ENCODE measurements at regions not wholly inside any gene's neighbourhood (a gene's known extent, or its start where the extent isn't known, plus 50 kb on each side); places are given as distances from the start of the nearest gene placed in this dataset.
A peak's percentile ranks its signal among the peaks of the same experiment; 100 is the strongest.

GRCh38 chr1:229027158-229027557 lies 243.8 kb upstream of the RAB4A start:
- no peak for TF ChIP-seq POLR2A (IDR thresholded peaks at IDR 0.05)
- TF ChIP-seq CTCF (IDR thresholded peaks at IDR 0.05): no peak
- H3K9me3 ChIP-seq: no peaks in the 10 kb centered on the region
- H3K36me3 ChIP-seq: no peaks in the 10 kb centered on the region
- no peaks in the 10 kb centered on the region for H3K27me3 ChIP-seq
- no peak for DNase-seq
- H3K4me3 ChIP-seq: no peak overlapping the region
- H3K4me1 ChIP-seq: peaks cover 0 to 6% (median 2%) of the 10 kb centered on the region in 4 donors
- H3K27ac ChIP-seq: peak overlapping the region in 2 of 4 donors; percentile 23 to 59

- no peak for TF ChIP-seq CTCF (IDR thresholded peaks at IDR 0.05)
- no peak for TF ChIP-seq POLR2A (IDR thresholded peaks at IDR 0.05)
- Histone ChIP-seq H3K4me1 (peaks cover 0 to 6% (median 2%) of the 10 kb centered on the region in 4 donors), H3K36me3 (no peaks in the 10 kb centered on the region), H3K9me3 (no peaks in the 10 kb centered on the region), H3K27ac (peak overlapping the region in 3 of 4 donors; percentile 17 to 65 (median 23)), H3K4me3 (peak overlapping the region in 1 of 4 donors; percentile 29), H3K27me3 (no peaks in the 10 kb centered on the region)
- DNase-seq: peak in 2 of 3 donors; percentile 21 to 64
These were observed 243.2 kb upstream of the RAB4A start for GRCh38 chr1:229027622-229028182.

GRCh38 chr1:229028544-229028943 lies 242.4 kb upstream of the RAB4A start:
- H3K27me3 ChIP-seq: no peaks in the 10 kb centered on the region
- no peak for DNase-seq
- peaks cover 0 to 6% (median 2%) of the 10 kb centered on the region in 4 donors for H3K4me1 ChIP-seq
- no peaks in the 10 kb centered on the region for H3K9me3 ChIP-seq
- no peaks in the 10 kb centered on the region for H3K36me3 ChIP-seq
- TF ChIP-seq CTCF (IDR thresholded peaks at IDR 0.05) (no peak), POLR2A (IDR thresholded peaks at IDR 0.05) (no peak)
- no peak overlapping the region for H3K27ac ChIP-seq
- no peak overlapping the region for H3K4me3 ChIP-seq

GRCh38 chr1:229028987-229029878 lies 241.7 kb upstream of the RAB4A start:
- Histone ChIP-seq H3K36me3 (no peaks in the 10 kb centered on the region), H3K27ac (no peak overlapping the region), H3K4me1 (peaks cover 0 to 6% (median 2%) of the 10 kb centered on the region in 4 donors), H3K4me3 (no peak overlapping the region), H3K9me3 (no peaks in the 10 kb centered on the region), H3K27me3 (no peaks in the 10 kb centered on the region)
- no peak for DNase-seq
- TF ChIP-seq POLR2A (IDR thresholded peaks at IDR 0.05) (no peak), CTCF (IDR thresholded peaks at IDR 0.05) (no peak)

- Histone ChIP-seq H3K4me1 (peaks cover 0 to 4% (median 2%) of the 10 kb centered on the region in 4 donors), H3K27me3 (no peaks in the 10 kb centered on the region), H3K27ac (no peak overlapping the region), H3K36me3 (no peaks in the 10 kb centered on the region), H3K9me3 (no peaks in the 10 kb centered on the region), H3K4me3 (no peak overlapping the region)
- TF ChIP-seq CTCF (IDR thresholded peaks at IDR 0.05) (no peak), POLR2A (IDR thresholded peaks at IDR 0.05) (no peak)
- no peak for DNase-seq
These were observed 241.1 kb upstream of the RAB4A start for GRCh38 chr1:229029879-229030235.

Measured in Peyer's patch (tissue), 4 donors.